Skin epidermis (tissue), 12 donors: ENCODE measurements at regions not wholly inside any gene's neighbourhood (a gene's known extent, or its start where the extent isn't known, plus 50 kb on each side); places are given as distances from the start of the nearest gene placed in this dataset.
"Not testable (repeated sequence)": the region's sequence is repeated elsewhere in the genome, so short reads cannot be mapped to it uniquely, and the experiment has no call there.

Experiments
- H3K27ac ChIP-seq, 21 experiments: fragments of 200-600 bp; sonication (generic) in 11 of 21; one replicate each; pipeline ENCODE4 v1.5.0; 2020; ENCODE audit warnings: mild to moderate bottlenecking in 3 of 21, inconsistent platforms in 2 of 21, moderate library complexity in 2 of 21
- H3K4me3 ChIP-seq, 7 experiments: fragments of 200-600 bp; sonication (generic) in 2 of 7; one replicate each; pipeline ENCODE4 v1.5.0; 2020; ENCODE audit warnings: inconsistent platforms in 2 of 7, mild to moderate bottlenecking in 2 of 7, moderate library complexity in 1 of 7

DNA sequence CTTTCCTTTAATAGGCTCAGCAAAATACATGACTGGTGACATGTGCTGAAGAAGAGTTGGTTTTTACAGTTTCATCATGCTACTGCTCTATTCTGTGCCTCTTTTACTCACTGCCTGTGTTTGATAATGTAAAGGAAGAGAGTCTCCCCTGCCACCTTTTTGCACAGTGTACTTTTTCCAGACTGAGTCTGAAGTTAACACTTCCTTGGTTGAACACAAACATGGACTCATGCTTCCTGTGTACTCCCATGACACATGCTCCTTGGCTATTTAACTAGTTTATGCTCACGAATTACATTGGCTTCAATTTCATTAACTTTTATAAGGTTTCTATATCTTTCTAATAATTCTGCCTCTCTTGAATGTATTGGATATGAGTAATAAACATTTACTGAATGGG is 396.1 kb downstream of the VGLL3 start:
- H3K4me3 ChIP-seq = no peak overlapping the region
- H3K27ac ChIP-seq = no peak overlapping the region

DNA sequence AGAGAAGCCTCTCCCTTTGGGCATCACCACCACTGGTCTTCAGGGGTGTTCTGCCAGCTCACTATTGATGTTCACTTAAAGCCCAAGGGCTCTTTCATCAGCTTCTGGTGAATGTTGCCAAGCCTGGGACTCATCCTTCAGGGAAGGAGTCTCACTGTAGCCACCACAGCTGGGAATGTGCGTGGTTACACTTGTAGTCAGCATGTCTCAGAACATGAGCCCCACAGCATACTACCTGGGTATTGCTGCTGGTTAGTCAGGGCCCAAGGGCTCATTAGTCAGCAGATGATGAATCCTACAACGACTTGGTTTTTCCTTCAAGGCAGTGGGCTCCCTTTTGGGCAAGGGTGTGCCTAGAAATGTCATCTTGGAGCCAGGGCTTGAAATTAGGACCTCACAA is 412.9 kb downstream of the VGLL3 start:
- Histone ChIP-seq H3K27ac (no peak overlapping the region), H3K4me3 (no peak overlapping the region)

DNA sequence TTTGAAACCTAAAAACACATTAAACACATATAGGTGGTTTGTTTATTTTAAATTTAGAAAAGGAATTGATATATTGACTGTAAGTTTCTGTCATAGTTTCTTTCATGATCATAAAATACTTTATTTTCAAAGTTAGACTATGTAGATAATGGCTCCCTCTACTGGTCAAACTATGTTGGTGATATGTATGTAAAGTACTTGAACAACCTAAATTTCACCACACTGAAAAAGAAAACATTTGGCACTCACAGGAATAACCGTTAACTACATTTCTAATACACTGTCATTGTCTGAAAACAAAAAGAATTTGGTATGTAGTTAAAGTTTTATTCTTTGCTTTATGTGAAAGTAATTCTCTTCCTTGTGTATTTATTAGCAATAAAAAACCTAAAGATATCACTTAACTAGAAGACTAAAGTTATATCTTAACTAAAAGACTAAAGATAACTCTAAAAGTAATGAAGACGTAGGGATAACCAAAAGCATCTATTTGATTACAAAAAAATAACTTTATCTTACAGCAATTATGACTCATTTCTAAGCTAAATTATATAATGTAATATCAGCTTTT is 427.5 kb downstream of the VGLL3 start:
- no peak overlapping the region for H3K4me3 ChIP-seq
- H3K27ac ChIP-seq = no peak overlapping the region

DNA sequence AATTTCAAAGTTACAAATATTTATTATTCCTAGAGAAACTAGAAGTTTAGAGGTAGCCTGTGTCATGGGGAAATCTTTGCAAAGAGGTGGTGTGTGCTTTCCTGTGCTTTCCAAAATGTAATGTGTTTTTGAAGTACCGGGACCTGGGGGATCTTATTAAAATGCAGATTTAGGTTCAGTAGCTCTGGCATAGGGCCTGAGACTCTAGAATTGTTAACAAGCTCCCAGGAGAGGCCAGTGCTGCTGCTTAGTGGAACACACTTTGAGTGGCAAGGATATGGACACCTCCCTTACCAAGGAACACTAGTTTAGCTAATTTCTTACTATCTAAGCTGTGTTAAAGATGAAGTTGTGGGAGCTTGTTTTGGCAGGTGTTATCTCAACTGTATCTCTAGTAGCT is 428.9 kb downstream of the VGLL3 start:
- H3K4me3 ChIP-seq = no peak overlapping the region
- H3K27ac ChIP-seq = no peak overlapping the region

DNA sequence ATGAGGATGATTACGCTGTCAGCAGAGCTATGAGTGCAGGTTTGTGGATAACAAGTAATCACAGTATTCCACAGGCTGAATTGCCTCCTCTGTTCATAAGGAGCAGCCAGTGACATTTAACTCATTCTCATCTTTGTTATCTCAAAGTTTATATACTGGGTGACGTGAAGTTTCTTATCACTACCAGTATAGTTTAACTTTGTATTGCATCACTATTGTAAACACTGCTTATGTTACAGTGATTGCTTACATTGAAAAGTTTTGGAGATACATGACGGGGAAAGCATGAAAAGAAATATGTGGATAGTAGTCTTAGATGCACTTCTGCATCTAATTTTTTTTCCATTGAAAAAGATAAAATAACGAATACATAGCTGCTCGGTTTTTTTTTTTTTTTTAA is 429.7 kb downstream of the VGLL3 start:
- Histone ChIP-seq H3K4me3 (no peak overlapping the region), H3K27ac (no peak overlapping the region)

DNA sequence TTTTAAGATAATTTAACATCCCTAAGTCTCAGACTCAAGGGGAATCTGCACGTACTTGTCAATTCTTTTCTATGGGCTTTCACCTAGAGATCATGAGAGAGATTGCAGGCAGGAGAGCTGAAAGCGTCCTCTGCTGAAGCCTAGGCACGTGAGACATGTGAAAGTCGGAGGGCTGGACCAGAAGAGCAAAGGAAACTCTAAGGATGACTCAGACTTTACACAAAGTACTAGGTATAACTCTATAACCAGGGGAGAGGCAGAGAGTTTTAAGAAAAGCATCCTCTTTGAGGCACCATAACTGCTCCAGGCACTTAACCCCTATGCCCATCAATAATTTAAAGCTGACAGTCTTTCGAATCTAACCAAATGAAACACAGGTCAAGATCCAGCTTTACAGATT is 436.6 kb downstream of the VGLL3 start:
- Histone ChIP-seq H3K4me3 (no peak overlapping the region), H3K27ac (no peak overlapping the region)

DNA sequence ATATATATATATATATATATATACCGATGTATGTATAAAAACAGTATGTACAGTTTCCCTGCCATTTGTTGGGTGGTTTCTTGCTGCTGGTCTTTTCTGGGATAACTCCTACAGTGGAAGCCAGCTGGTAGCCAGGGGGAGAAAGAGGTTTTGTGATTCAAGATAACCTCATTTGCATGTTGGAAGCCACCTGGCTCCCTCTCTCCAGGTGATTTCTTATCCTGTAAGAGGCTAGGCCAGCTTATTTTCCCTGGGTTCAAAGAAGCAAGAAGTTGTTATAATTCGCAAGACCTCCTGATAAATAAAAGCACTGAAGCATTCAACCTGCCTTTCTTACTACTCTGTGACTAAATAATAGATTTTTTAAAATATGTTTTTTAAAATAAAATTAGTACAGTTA is 443.3 kb downstream of the VGLL3 start:
- H3K4me3 ChIP-seq = no peak overlapping the region

DNA sequence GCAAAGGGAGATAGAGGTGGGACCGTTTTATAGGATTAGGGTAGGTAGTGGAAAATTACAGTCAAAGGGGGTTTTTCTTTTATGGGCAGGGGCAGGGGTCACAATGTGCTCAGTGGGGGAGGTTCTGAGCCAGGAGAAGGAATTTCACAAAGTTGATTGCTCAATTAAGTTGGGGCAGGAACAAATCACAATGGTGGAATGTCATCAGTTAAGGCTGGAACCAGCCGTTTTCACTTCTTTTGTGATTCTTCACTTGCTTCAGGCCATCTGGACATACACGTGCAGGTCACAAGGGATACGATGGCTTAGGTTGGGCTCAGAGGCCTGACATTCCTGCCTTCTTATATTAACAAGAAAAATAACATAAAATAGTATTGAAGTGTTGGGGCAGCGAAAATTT is 453.8 kb downstream of the VGLL3 start:
- Histone ChIP-seq H3K27ac (no peak overlapping the region), H3K4me3 (no peak overlapping the region)

More for the DNA sequence above, 443.3 kb downstream of the VGLL3 start:
- H3K27ac ChIP-seq = no peak overlapping the region

DNA sequence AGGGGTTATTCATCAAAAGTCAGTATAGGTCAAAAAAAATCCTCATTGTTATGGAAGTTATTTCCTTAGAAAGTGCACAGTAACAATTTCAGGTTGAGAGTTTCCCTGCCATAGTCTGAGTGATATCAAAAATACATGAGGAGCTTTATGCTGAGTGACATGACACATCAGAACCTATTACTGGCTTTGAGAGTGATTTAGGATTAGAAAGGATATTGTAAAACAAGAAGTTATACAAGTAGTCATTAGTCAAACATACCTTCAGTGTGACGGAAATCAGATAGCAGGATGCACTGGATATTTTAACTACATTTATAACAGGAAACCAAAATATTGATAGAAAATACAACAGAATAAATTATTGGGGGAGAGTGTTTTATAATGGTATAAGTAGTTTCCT is 471.1 kb downstream of the VGLL3 start:
- H3K27ac ChIP-seq = no peak overlapping the region
- no peak overlapping the region for H3K4me3 ChIP-seq

DNA sequence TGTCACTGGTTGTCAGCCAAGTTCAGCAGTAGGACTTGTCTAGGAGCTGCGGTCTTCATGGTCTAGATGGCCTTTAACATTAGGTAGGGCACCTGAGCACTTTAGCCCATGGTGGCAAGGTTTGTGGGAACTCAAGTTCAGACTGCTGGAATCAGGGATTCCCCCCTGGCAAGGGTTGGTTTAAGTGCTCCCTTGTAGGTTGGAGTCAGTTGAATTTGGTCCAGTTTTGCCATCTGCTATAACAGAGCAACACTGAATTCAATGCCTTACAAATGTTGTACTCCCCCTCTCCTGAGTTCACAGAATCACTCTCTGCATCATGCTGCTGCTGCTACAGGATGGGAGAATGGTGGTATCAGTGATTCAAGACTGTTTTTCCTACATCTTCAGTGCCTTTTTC is 509.3 kb downstream of the VGLL3 start:
- Histone ChIP-seq H3K27ac (no peak overlapping the region), H3K4me3 (no peak overlapping the region)

DNA sequence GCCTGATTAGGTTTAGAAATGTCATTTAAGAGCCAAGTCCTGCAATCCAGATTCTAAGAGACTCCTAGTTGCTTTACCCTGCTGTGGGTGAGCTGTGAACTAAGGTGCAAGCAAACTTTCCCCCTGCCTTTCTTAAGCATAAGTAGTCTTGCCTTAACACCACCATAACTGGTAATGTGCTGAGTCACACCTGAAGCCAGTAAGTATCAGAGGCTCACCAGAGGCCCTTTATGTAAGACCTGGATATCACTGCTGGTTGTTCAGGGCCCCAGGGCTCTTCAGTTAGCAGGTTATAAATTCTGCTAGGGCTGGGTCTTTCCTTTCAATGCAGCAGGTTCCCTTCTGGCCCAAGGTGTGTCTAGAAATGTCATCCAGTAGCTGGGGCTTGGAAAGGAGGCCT is 509.9 kb downstream of the VGLL3 start:
- Histone ChIP-seq H3K4me3 (no peak overlapping the region), H3K27ac (no peak overlapping the region)

DNA sequence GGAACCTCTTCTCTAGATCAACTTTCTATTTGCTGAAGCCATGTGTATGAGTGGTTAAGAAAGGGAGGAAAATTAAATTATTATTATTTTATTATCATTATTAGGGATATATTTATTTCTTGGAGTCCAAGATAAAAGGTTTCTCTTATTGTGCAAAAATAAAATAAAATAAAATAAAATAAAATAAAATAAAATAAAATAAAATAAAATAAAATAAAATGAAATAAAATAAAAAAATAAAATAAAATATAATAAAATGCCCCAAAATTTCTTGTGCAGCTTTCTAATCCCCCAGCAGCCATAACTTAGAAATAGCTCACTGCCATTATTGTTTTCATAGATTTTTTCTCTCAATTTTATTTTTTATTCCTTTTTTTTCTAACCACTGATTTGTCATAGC is 526.8 kb downstream of the VGLL3 start:
- no peak overlapping the region for H3K27ac ChIP-seq

DNA sequence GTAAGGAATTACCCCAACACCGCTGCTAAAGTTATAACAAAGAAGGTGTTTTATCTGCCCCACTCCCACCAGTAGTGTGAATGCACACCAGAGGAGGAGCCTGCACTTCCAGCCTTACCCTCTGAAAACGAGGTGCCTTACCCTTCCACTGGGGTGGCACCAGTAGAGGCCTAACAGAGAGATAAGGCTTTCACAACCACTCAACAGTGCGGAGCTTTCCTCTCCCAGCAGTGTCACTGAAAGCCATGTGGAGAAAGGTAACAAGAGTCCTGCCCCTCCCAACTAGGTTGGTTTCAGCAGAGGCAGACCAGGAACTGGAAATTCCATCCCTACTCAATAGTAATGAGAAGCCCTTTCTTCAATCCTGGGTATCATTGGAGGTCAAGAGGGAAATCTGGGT is 539.2 kb downstream of the VGLL3 start:
- H3K27ac ChIP-seq = no peak overlapping the region
- no peak overlapping the region for H3K4me3 ChIP-seq

More for the DNA sequence above, 526.8 kb downstream of the VGLL3 start:
- no peak overlapping the region for H3K4me3 ChIP-seq

DNA sequence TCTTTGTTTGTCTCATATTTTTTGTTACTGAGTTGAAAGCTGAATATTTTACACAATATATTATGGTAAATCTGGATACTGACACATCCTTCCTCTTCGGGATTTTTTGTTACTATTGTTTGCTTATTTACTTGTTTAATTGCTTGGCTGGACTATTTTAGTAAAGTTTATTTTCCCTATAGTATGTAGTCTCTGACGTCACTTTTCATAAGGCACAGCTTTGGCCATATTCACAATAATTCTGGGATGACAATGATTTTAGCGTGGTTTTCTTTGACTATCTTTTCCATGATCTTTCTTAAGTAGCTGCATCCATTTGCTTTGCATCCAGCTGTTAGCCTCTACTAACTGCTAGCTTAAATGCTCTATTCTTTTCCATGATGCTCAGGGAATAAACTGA is 552.4 kb downstream of the VGLL3 start:
- no peak overlapping the region for H3K4me3 ChIP-seq
- H3K27ac ChIP-seq = no peak overlapping the region

DNA sequence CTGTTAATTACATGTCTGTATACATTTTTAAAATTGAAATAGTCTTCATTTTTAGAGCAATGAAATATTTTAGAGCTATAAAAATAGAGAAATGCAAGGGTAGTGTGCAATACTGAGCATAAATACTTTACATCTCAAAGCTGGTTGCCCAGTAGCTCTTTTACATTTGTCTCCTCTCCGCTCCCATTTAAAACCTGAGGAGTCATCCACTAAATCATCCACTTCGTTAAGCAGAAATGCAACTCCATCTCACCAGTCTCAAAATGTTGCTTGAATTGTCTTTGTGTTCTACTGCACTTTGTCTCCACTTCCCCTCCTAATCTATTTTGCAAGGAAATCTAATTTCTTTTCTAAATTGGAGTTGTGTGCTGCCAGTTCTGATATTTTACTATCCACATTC is 563.6 kb downstream of the VGLL3 start:
- Histone ChIP-seq H3K4me3 (no peak overlapping the region), H3K27ac (no peak overlapping the region)

DNA sequence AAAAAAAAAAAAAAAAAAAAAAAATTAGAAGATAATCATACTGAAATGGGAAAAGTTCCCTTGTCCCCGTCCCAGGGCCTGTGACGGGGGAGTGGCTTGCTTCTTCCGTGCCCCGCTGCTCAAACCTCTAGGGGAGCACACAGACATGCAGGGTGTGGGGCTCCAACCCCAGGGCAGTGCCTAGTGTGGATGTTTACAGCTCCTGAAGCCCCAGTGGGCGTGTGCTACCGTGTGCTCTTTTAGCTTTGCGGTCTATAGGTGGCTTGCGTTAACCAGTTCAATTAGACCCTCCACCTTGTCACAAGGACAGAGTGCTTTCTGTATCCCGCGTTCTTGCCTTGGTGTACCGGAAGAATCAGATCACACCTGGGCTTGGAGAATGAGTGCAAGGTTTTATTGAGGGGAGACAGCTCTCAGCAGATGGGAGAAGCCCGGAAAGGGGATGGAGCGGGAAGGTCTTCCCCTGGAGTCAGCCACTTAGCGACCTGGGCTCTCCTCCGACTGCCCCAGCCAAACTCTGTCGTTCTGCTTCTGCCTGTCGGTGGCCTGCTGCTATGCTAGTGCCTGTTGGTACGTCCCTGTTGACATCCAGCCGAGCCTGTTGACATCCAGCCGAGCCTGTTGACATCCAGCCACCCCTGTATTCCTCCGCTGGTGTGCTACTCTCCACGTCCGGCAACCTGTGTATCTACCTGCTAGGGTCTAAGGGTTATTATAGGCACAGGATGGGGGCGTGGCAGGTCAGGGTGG is 569.8 kb downstream of the VGLL3 start:
- H3K4me3 ChIP-seq = no peak overlapping the region
- H3K27ac ChIP-seq = no peak overlapping the region

DNA sequence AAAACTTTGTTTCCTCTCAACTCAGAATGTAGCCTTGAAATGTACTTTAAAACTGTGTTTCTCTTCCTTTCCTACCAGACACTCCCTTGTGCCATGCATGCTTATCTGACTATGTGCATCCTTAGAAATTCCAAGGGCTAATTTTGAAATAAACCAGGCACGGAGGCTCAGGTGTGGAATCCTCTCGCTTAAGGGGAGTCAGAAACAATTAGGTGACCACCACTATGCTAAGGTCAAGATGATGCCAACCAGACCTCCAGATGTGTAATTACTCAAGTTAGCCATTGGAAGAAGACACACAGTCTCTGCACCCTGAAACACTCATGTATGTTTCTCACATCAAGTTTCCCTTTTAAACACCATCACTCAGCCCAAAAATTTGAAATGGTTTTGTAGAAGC is 572.1 kb downstream of the VGLL3 start:
- H3K27ac ChIP-seq = no peak overlapping the region
- no peak overlapping the region for H3K4me3 ChIP-seq

DNA sequence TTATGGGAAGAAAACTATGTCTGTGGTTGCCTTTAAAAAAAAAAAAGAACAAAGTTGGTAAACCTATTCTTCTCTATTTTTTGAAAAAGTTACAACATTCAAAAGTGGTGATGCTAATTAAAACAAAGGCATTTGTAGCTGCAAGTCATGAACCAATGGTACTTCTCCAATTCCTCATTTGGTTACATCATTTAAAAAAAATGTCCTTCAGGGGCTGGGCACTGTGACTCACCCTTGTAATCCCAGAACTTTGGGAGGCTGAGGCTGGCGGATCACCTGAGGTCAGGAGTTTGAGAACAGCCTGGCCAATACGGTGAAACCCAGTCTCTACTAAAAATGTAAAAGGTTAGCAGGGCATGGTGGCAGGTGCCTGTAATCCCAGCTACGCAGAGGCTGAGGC is 574.6 kb downstream of the VGLL3 start:
- H3K4me3 ChIP-seq = no peak overlapping the region
- no peak overlapping the region for H3K27ac ChIP-seq

DNA sequence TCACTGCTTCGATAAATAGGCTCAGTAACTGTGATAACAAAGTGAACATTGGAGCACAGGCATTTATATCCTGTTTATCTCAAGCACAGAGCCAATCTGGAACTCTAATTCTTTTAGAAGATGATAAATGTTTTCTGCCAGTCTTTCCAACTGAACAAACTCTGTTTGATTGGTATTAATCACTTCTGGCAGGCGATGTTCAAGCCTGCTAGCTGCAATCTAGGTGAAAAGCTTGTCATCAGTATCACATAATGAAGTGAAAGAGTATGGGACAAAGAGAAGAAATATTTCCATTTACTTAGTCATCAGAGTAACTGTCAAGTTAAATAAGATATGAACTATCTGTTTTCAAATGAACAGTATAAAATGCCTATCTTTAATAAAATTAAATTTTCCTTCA is 577.3 kb downstream of the VGLL3 start:
- Histone ChIP-seq H3K27ac (no peak overlapping the region), H3K4me3 (no peak overlapping the region)

DNA sequence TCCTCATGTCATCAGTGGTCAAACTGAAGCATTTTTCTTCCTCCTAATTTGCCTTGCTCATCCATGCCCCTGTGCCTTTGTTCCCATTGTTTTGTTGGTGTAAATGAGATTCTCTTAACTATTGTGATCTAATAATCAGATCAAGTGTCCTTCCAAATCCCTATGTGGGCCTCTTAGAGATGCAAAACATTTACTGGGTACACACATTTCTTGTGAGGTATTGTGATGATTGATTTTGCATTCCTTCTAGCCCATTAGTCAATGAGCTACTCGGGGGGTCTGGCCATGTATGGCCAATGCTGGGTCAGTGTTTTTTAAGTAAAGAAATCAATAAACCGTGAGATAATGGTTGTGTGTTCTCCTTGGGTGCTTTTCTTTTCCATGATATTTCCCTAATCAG is 580.4 kb downstream of the VGLL3 start:
- Histone ChIP-seq H3K4me3 (no peak overlapping the region), H3K27ac (no peak overlapping the region)

DNA sequence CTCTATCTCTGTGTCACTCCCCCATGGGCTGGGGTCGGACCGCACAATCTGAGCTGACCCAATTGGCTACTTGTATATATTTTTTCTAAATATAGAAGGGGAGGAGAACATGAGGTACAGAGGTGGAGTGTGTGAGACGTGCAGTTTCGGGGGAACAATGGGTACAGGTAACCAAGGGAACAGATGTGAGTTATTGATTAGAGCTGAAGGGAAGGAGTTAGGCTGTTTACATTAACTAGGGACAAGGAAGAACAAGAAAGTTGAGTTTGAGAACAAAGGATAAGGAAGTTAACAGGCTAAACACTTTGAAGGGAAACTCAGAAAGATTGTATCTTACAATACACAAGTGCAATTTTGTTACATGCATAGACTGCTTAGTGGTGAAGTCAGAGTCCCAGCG is 601.2 kb downstream of the VGLL3 start:
- H3K27ac ChIP-seq, H3K4me3 ChIP-seq: not testable (repeated sequence)

DNA sequence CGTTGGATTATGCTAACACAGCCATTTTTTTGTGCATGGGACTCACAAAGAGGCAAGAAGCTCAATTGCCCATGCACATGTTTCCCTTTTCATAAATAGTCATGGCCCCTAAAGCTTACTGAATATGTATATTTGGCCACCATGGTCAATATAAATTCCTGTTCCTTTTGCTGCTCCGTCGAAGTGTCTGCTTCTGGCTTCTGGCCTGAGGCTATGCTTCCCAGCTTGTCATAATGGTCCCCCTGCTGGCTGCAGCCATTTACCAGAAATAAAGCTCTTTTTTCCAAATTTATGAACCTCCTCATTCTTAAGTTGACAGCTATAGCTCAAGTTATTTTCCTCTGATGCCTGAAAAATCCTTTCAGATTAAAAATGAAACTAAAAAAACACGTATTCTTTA is 602.1 kb downstream of the VGLL3 start:
- H3K4me3 ChIP-seq = no peak overlapping the region
- no peak overlapping the region for H3K27ac ChIP-seq
